Neural cell (in vitro differentiated cells): ENCODE measurements at regions not wholly inside any gene's neighbourhood (a gene's known extent, or its start where the extent isn't known, plus 50 kb on each side); places are given as distances from the start of the nearest gene placed in this dataset.

Experiments used
- EP300 ChIP-seq: fragments of 450-650 bp; conservative IDR thresholded peaks from 2 replicates; pipeline ENCODE4 v1.6.1; 2014; ENCODE audit warnings: antibody characterized with exemption, mild to moderate bottlenecking, moderate library complexity; ENCODE audit not compliant: poor library complexity, severe bottlenecking
- POLR2AphosphoS5 ChIP-seq: IDR thresholded peaks from 2 replicates; pipeline ENCODE4 v1.6.1; 2012
- REST ChIP-seq: IDR thresholded peaks from 2 replicates; pipeline ENCODE4 v1.6.1; 2012; ENCODE audit warnings: borderline replicate concordance
- TF ChIP-seq, protein P1 (sequence below): fragments of 450-650 bp; IDR thresholded peaks from 2 replicates; pipeline ENCODE4 v1.5.1; 2014; ENCODE audit warnings: antibody characterized with exemption, mild to moderate bottlenecking, moderate library complexity; ENCODE audit not compliant: poor library complexity, severe bottlenecking

DNA sequence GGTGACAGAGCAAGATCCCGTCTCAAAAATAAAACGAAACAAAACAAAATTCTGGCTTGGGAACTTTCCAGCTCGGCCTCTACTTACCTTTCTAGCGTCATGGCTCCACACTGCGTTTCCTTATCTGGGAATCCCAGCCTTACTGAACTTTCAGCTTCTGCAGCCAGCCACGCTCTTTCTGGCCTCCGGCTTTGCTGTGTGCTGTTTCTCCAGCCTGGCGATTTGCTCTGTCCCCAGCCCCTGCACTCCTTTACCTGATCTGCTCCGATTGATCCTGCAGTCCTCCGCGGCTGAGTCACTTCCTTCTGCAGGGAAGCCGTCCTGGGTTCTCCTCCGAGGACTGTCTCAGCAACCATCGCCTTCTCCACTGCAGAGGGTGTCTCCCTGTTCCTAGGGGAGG is 71.0 kb upstream of the FAM171A1 start:
- TF ChIP-seq EP300 (no peak), POLR2AphosphoS5 (no peak), REST (no peak)
- TF ChIP-seq, protein P1, sequence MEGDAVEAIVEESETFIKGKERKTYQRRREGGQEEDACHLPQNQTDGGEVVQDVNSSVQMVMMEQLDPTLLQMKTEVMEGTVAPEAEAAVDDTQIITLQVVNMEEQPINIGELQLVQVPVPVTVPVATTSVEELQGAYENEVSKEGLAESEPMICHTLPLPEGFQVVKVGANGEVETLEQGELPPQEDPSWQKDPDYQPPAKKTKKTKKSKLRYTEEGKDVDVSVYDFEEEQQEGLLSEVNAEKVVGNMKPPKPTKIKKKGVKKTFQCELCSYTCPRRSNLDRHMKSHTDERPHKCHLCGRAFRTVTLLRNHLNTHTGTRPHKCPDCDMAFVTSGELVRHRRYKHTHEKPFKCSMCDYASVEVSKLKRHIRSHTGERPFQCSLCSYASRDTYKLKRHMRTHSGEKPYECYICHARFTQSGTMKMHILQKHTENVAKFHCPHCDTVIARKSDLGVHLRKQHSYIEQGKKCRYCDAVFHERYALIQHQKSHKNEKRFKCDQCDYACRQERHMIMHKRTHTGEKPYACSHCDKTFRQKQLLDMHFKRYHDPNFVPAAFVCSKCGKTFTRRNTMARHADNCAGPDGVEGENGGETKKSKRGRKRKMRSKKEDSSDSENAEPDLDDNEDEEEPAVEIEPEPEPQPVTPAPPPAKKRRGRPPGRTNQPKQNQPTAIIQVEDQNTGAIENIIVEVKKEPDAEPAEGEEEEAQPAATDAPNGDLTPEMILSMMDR: no peak
